PFSK-1 (cell line): ENCODE measurements at regions not wholly inside any gene's neighbourhood (a gene's known extent, or its start where the extent isn't known, plus 50 kb on each side); places are given as distances from the start of the nearest gene placed in this dataset.

ENCODE experiments used
- FOXP2 ChIP-seq: optimal IDR thresholded peaks from 2 replicates; pipeline ENCODE3; 2011; ENCODE audit warnings: borderline replicate concordance, control low read depth, inconsistent platforms; ENCODE audit not compliant: insufficient read depth; ENCODE audit errors: extremely low read length, extremely low read depth
- POLR2AphosphoS5 ChIP-seq: IDR thresholded peaks from 2 replicates; pipeline ENCODE4 v1.6.1; 2012; ENCODE audit warnings: low read depth, mild to moderate bottlenecking, control low read depth, low read length, moderate library complexity
- REST ChIP-seq, 2 experiments: IDR thresholded peaks; 2 replicates each; pipeline versions ENCODE4 v1.6.1 to v1.8.0; 2011 to 2012; ENCODE audit warnings: low read depth in 2 of 2, low read length in 2 of 2, control low read depth in 1 of 2, inconsistent platforms in 1 of 2, mild to moderate bottlenecking in 1 of 2, moderate library complexity in 1 of 2; ENCODE audit not compliant: insufficient read depth in 1 of 2
- SIN3A ChIP-seq: IDR thresholded peaks from 2 replicates; pipeline ENCODE4 v1.6.1; 2012; ENCODE audit warnings: mild to moderate bottlenecking, low read length, moderate library complexity, borderline replicate concordance; ENCODE audit not compliant: insufficient read depth
- TAF1 ChIP-seq: IDR thresholded peaks from 2 replicates; pipeline ENCODE4 v1.6.1; 2012; ENCODE audit warnings: low read length, control low read depth, borderline replicate concordance; ENCODE audit not compliant: insufficient read depth

DNA sequence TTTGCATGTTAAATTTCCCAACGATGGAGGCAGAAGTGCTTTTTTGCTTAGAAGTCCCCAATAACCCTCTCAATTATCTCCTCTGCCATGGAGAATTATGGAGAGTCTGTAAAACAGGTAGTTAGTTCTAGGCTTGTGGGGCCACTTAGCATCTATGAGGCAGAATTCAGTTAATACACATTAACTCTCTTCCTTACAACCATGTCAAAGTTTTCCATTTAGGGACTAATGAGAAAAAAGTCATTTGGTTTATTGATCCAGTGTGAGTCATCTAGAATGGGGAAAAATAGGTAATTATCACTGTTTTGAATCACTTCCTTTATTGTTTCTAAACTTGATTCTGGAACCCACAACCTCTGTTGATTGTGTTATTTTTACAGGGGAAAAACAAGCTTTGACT is 229.1 kb upstream of the COX10 start:
- TF ChIP-seq SIN3A (no peak), REST (IDR thresholded peaks at IDR 0.05; ENCODE audit: insufficient read depth in 1 of 2, low read depth in 2 of 2, low read length in 2 of 2) (no peak), TAF1 (no peak), FOXP2 (no peak), POLR2AphosphoS5 (no peak)

DNA sequence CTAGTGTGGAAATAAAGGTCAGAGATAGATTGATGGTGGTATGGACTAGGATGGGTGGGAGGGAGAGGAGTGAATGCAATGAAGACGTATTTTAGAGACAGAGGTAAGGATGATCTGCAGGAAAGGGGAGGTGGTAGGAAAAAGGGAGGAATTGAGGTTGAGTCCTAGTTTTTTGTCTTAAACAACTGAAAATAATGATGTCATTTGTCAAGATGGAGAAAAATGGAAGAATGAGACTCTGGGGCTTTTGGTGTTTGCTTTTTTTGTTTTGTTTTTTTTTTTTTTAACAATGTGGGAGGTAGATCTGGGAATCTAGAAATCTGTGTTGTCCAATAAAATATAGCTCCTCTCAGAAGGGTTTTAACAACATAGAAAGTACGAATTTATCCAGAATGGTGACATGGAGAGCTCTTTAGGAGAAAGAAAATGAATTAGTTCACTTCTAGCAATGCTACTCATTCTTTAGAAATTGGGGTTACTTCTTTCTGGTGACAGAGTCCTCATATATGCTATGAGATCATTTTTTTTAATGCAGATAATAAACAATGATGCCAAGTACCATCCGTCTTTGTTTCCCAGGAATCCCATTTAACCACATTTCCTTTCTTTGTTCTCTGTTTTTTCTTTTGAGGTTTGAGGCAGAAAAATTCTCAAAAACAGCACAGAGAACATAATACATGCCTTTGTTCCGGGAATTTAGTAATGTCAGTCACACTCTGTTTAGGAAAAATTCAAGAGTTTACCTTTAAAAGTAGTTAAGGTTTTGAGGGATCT is 225.3 kb upstream of the COX10 start:
- no peak for TF ChIP-seq REST (IDR thresholded peaks at IDR 0.05; ENCODE audit: insufficient read depth in 1 of 2, low read depth in 2 of 2, low read length in 2 of 2)
- TF ChIP-seq POLR2AphosphoS5: no peak
- no peak for TF ChIP-seq FOXP2
- no peak for TF ChIP-seq SIN3A
- TF ChIP-seq TAF1: no peak

- no peak for TF ChIP-seq SIN3A
- no peak for TF ChIP-seq TAF1
- TF ChIP-seq REST (IDR thresholded peaks at IDR 0.05; ENCODE audit: insufficient read depth in 1 of 2, low read depth in 2 of 2, low read length in 2 of 2): no peak
- no peak for TF ChIP-seq FOXP2
- no peak for TF ChIP-seq POLR2AphosphoS5
Measured at GRCh38 chr17:13851889-13852288, 217.4 kb upstream of the COX10 start.

- TF ChIP-seq TAF1: no peak
- TF ChIP-seq SIN3A: no peak
- no peak for TF ChIP-seq POLR2AphosphoS5
- no peak for TF ChIP-seq REST (IDR thresholded peaks at IDR 0.05; ENCODE audit: insufficient read depth in 1 of 2, low read depth in 2 of 2, low read length in 2 of 2)
Measured at GRCh38 chr17:13862346-13862745, 207.0 kb upstream of the COX10 start.

DNA sequence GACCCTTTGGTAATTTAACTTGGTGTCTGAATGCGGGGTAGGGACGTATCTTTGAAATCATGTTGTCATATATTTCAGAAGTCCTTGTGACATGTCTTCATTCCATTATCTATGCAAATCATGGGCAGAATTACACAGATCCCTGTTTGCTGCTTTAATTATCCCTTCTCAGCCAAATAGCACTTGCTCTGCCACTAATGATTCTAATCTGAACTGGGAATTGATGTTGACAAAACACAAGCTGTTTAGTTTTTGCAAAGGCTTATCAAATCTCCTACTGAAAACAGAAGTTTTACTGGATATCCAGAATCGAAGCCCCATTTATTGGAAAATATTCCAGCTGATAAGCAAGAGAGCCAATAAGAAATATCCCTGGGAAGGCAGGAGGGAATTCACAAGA is 205.9 kb upstream of the COX10 start:
- no peak for TF ChIP-seq TAF1
- TF ChIP-seq REST (IDR thresholded peaks at IDR 0.05; ENCODE audit: insufficient read depth in 1 of 2, low read depth in 2 of 2, low read length in 2 of 2): no peak
- TF ChIP-seq POLR2AphosphoS5: no peak
- TF ChIP-seq FOXP2: no peak
- no peak for TF ChIP-seq SIN3A
